Neural cell (in vitro differentiated cells): ENCODE measurements at regions not wholly inside any gene's neighbourhood (a gene's known extent, or its start where the extent isn't known, plus 50 kb on each side); places are given as distances from the start of the nearest gene placed in this dataset.

Experiments
- EZH2 ChIP-seq: fragments of 200-600, 300-800 bp; shearing (Covaris generic), sonication (generic); IDR thresholded peaks from 2 replicates; pipeline ENCODE4 v1.6.1; 2014; ENCODE audit warnings: antibody characterized with exemption, low read length, borderline replicate concordance, mild to moderate bottlenecking; ENCODE audit not compliant: insufficient read depth, poor library complexity, severe bottlenecking
- MXI1 ChIP-seq: fragments of 450-650 bp; conservative IDR thresholded peaks from 2 replicates; pipeline ENCODE4 v1.6.1; 2014; ENCODE audit warnings: antibody characterized with exemption, mild to moderate bottlenecking; ENCODE audit not compliant: poor library complexity, severe bottlenecking
- TF ChIP-seq, protein P1 (sequence below): IDR thresholded peaks from 2 replicates; pipeline ENCODE4 v1.6.1; 2012; ENCODE audit warnings: borderline replicate concordance
- TF ChIP-seq, protein P2 (sequence below): fragments of 450-650 bp; IDR thresholded peaks from 2 replicates; pipeline ENCODE4 v1.5.1; 2014; ENCODE audit warnings: antibody characterized with exemption, mild to moderate bottlenecking, moderate library complexity; ENCODE audit not compliant: poor library complexity, severe bottlenecking

DNA sequence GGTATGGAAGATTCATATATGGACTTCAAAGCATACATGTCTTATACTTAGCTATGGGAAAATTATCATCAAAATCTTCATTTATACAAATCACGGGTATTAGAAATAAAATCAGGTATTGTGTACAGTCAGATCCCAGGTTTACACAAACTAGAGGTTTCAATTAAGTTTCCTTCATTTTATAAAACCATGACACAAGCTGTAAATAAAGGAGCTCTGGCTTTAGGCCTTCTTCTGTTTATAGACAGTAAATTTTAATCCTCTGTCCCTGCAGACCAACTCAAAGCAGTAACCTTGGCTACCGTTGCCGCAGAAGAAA lies 68.8 kb upstream of the CHD2 start:
- no peak for TF ChIP-seq EZH2
- TF ChIP-seq MXI1, result no peak
- TF ChIP-seq, protein P1, sequence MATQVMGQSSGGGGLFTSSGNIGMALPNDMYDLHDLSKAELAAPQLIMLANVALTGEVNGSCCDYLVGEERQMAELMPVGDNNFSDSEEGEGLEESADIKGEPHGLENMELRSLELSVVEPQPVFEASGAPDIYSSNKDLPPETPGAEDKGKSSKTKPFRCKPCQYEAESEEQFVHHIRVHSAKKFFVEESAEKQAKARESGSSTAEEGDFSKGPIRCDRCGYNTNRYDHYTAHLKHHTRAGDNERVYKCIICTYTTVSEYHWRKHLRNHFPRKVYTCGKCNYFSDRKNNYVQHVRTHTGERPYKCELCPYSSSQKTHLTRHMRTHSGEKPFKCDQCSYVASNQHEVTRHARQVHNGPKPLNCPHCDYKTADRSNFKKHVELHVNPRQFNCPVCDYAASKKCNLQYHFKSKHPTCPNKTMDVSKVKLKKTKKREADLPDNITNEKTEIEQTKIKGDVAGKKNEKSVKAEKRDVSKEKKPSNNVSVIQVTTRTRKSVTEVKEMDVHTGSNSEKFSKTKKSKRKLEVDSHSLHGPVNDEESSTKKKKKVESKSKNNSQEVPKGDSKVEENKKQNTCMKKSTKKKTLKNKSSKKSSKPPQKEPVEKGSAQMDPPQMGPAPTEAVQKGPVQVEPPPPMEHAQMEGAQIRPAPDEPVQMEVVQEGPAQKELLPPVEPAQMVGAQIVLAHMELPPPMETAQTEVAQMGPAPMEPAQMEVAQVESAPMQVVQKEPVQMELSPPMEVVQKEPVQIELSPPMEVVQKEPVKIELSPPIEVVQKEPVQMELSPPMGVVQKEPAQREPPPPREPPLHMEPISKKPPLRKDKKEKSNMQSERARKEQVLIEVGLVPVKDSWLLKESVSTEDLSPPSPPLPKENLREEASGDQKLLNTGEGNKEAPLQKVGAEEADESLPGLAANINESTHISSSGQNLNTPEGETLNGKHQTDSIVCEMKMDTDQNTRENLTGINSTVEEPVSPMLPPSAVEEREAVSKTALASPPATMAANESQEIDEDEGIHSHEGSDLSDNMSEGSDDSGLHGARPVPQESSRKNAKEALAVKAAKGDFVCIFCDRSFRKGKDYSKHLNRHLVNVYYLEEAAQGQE, result no peak
- TF ChIP-seq, protein P2, sequence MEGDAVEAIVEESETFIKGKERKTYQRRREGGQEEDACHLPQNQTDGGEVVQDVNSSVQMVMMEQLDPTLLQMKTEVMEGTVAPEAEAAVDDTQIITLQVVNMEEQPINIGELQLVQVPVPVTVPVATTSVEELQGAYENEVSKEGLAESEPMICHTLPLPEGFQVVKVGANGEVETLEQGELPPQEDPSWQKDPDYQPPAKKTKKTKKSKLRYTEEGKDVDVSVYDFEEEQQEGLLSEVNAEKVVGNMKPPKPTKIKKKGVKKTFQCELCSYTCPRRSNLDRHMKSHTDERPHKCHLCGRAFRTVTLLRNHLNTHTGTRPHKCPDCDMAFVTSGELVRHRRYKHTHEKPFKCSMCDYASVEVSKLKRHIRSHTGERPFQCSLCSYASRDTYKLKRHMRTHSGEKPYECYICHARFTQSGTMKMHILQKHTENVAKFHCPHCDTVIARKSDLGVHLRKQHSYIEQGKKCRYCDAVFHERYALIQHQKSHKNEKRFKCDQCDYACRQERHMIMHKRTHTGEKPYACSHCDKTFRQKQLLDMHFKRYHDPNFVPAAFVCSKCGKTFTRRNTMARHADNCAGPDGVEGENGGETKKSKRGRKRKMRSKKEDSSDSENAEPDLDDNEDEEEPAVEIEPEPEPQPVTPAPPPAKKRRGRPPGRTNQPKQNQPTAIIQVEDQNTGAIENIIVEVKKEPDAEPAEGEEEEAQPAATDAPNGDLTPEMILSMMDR, result no peak
